Neural cell (in vitro differentiated cells): ENCODE measurements at regions not wholly inside any gene's neighbourhood (a gene's known extent, or its start where the extent isn't known, plus 50 kb on each side); places are given as distances from the start of the nearest gene placed in this dataset.

Experiments
- H2AFZ ChIP-seq: fragments of 200-600, 300-800 bp; sonication (generic), shearing (Covaris generic); 2 replicates; pipeline ENCODE4 v1.6.0; 2014; ENCODE audit warnings: low read depth, mild to moderate bottlenecking, antibody characterized with exemption, low read length, moderate library complexity
- H3F3A ChIP-seq: fragments of 200-600 bp; shearing (Covaris generic); 2 replicates; pipeline ENCODE4 v1.6.1; 2016; ENCODE audit warnings: mild to moderate bottlenecking, moderate library complexity, mixed read lengths, antibody characterized with exemption, low read length; ENCODE audit not compliant: insufficient read depth, poor library complexity, severe bottlenecking
- H3K27ac ChIP-seq: fragments of 200-600, 300-800 bp; sonication (generic), shearing (Covaris generic); 2 replicates; pipeline ENCODE4 v1.5.1; 2014; ENCODE audit warnings: mild to moderate bottlenecking, low read length, moderate library complexity
- H3K27me3 ChIP-seq: fragments of 300-800, 200-600 bp; sonication (generic), shearing (Covaris generic); 2 replicates; pipeline ENCODE4 v1.6.0; 2014; ENCODE audit warnings: mild to moderate bottlenecking, low read depth, low read length, moderate library complexity; ENCODE audit not compliant: insufficient read depth
- H3K36me3 ChIP-seq: fragments of 300-800, 200-600 bp; sonication (generic), shearing (Covaris generic); 2 replicates; pipeline ENCODE4 v1.5.1; 2014; ENCODE audit warnings: mild to moderate bottlenecking, antibody characterized with exemption, low read length, moderate library complexity; ENCODE audit not compliant: insufficient read depth
- H3K4me2 ChIP-seq: fragments of 300-800, 200-600 bp; sonication (generic), shearing (Covaris generic); 2 replicates; pipeline ENCODE4 v1.6.0; 2014; ENCODE audit warnings: mild to moderate bottlenecking, low read length
- H3K4me3 ChIP-seq: fragments of 300-800, 200-600 bp; sonication (generic), shearing (Covaris generic); 2 replicates; pipeline ENCODE4 v1.5.1; 2014; ENCODE audit warnings: mild to moderate bottlenecking, low read length, moderate library complexity
- H3K79me2 ChIP-seq: fragments of 200-600 bp; shearing (Covaris generic); replicated peaks from 2 replicates; pipeline ENCODE4 v1.6.0; 2014; ENCODE audit warnings: mild to moderate bottlenecking, low read length, moderate library complexity; ENCODE audit not compliant: insufficient read depth
- H3K9ac ChIP-seq: fragments of 300-800, 200-600 bp; sonication (generic), shearing (Covaris generic); 2 replicates; pipeline ENCODE4 v1.6.1; 2016; ENCODE audit warnings: mild to moderate bottlenecking, low read length, mixed read lengths
- H3K9me2 ChIP-seq: fragments of 200-600 bp; shearing (Covaris generic); 2 replicates; pipeline ENCODE4 v1.6.1; 2016; ENCODE audit warnings: mild to moderate bottlenecking, low read length, mixed read lengths; ENCODE audit not compliant: insufficient read depth
- H3K9me3 ChIP-seq: fragments of 200-600, 300-800 bp; sonication (generic), shearing (Covaris generic); 2 replicates; pipeline ENCODE4 v1.6.1; 2016; ENCODE audit warnings: mild to moderate bottlenecking, mixed run types, low read length, moderate library complexity, mixed read lengths
- H4K20me1 ChIP-seq: fragments of 200-600 bp; shearing (Covaris generic); 2 replicates; pipeline ENCODE4 v1.6.1; 2016; ENCODE audit warnings: mild to moderate bottlenecking, mixed run types; ENCODE audit not compliant: insufficient read depth
- CTCF ChIP-seq: fragments of 450-650 bp; IDR thresholded peaks from 2 replicates; pipeline ENCODE4 v1.5.1; 2014; ENCODE audit warnings: antibody characterized with exemption, mild to moderate bottlenecking, moderate library complexity; ENCODE audit not compliant: poor library complexity, severe bottlenecking
- EP300 ChIP-seq: fragments of 450-650 bp; conservative IDR thresholded peaks from 2 replicates; pipeline ENCODE4 v1.6.1; 2014; ENCODE audit warnings: antibody characterized with exemption, mild to moderate bottlenecking, moderate library complexity; ENCODE audit not compliant: poor library complexity, severe bottlenecking
- EZH2 ChIP-seq: fragments of 200-600, 300-800 bp; shearing (Covaris generic), sonication (generic); IDR thresholded peaks from 2 replicates; pipeline ENCODE4 v1.6.1; 2014; ENCODE audit warnings: antibody characterized with exemption, low read length, borderline replicate concordance, mild to moderate bottlenecking; ENCODE audit not compliant: insufficient read depth, poor library complexity, severe bottlenecking
- MXI1 ChIP-seq: fragments of 450-650 bp; conservative IDR thresholded peaks from 2 replicates; pipeline ENCODE4 v1.6.1; 2014; ENCODE audit warnings: antibody characterized with exemption, mild to moderate bottlenecking; ENCODE audit not compliant: poor library complexity, severe bottlenecking
- POLR2AphosphoS5 ChIP-seq: IDR thresholded peaks from 2 replicates; pipeline ENCODE4 v1.6.1; 2012
- RAD21 ChIP-seq: fragments of 450-650 bp; conservative IDR thresholded peaks from 2 replicates; pipeline ENCODE4 v1.6.1; 2014; ENCODE audit warnings: antibody characterized with exemption, mild to moderate bottlenecking, moderate library complexity
- REST ChIP-seq: IDR thresholded peaks from 2 replicates; pipeline ENCODE4 v1.6.1; 2012; ENCODE audit warnings: borderline replicate concordance
- SMC3 ChIP-seq: fragments of 450-650 bp; conservative IDR thresholded peaks from 2 replicates; pipeline ENCODE4 v1.6.1; 2014; ENCODE audit warnings: antibody characterized with exemption, mild to moderate bottlenecking, moderate library complexity; ENCODE audit not compliant: poor library complexity
- TAF1 ChIP-seq: IDR thresholded peaks from 2 replicates; pipeline ENCODE4 v1.6.1; 2012; ENCODE audit warnings: low read depth

GRCh38 chr4:18616720-18617119, 595.2 kb upstream of the LCORL start:
- Histone ChIP-seq H3K9me2 (no peaks in the 10 kb centered on the region), H3K4me2 (no peak overlapping the region), H3K79me2 (no peaks in the 10 kb centered on the region), H3K27me3 (no peaks in the 10 kb centered on the region), H3K9ac (no peak overlapping the region), H2AFZ (no peak overlapping the region), H3K9me3 (no peaks in the 10 kb centered on the region), H3F3A (no peaks in the 10 kb centered on the region), H3K27ac (no peak overlapping the region), H3K4me3 (no peak overlapping the region), H4K20me1 (no peaks in the 10 kb centered on the region), H3K36me3 (no peaks in the 10 kb centered on the region)
- TF ChIP-seq EZH2, result no peak
- no peak for TF ChIP-seq SMC3
- TF ChIP-seq CTCF, result no peak
- TF ChIP-seq REST, result no peak
- no peak for TF ChIP-seq TAF1
- TF ChIP-seq RAD21, result no peak
- TF ChIP-seq EP300, result no peak
- no peak for TF ChIP-seq MXI1
- no peak for TF ChIP-seq POLR2AphosphoS5

- no peak overlapping the region for H3K4me3 ChIP-seq
- no peak overlapping the region for H3K4me2 ChIP-seq
- H3K27me3 ChIP-seq, result no peaks in the 10 kb centered on the region
- no peak overlapping the region for H3K9ac ChIP-seq
- no peaks in the 10 kb centered on the region for H3K79me2 ChIP-seq
- no peaks in the 10 kb centered on the region for H3K9me2 ChIP-seq
- H3K36me3 ChIP-seq, result no peaks in the 10 kb centered on the region
- no peak overlapping the region for H3K27ac ChIP-seq
- no peaks in the 10 kb centered on the region for H3K9me3 ChIP-seq
- TF ChIP-seq MXI1 (no peak), EZH2 (no peak), RAD21 (no peak), SMC3 (no peak), POLR2AphosphoS5 (no peak), TAF1 (no peak)
- no peaks in the 10 kb centered on the region for H3F3A ChIP-seq
- H4K20me1 ChIP-seq, result no peaks in the 10 kb centered on the region
- H2AFZ ChIP-seq, result no peak overlapping the region
Measured at GRCh38 chr4:18611026-18611425, 589.5 kb upstream of the LCORL start.
